Skeletal muscle cell (primary cell): ENCODE measurements at regions not wholly inside any gene's neighbourhood (a gene's known extent, or its start where the extent isn't known, plus 50 kb on each side); places are given as distances from the start of the nearest gene placed in this dataset.

Experiments used
- DNase-seq: peaks from one replicate; pipeline ENCODE4 v3.0.0-alpha.2; 2010; ENCODE audit warnings: low read depth
- H3K4me3 ChIP-seq: 2 replicates; pipeline ENCODE4 v1.5.1; 2011; ENCODE audit warnings: low read depth, mild to moderate bottlenecking, control low read depth, low read length, moderate library complexity

- H3K4me3 ChIP-seq: no peak overlapping the region
- no peak for DNase-seq
Measured at GRCh38 chr6:82569022-82569421, 205.4 kb downstream of the TPBG start.

GRCh38 chr6:82570083-82570482 is 206.5 kb downstream of the TPBG start:
- DNase-seq: no peak

GRCh38 chr6:82571455-82571854 is 207.8 kb downstream of the TPBG start:
- no peak for DNase-seq
- H3K4me3 ChIP-seq: no peak overlapping the region

More at GRCh38 chr6:82570083-82570482, 206.5 kb downstream of the TPBG start:
- no peak overlapping the region for H3K4me3 ChIP-seq

DNA sequence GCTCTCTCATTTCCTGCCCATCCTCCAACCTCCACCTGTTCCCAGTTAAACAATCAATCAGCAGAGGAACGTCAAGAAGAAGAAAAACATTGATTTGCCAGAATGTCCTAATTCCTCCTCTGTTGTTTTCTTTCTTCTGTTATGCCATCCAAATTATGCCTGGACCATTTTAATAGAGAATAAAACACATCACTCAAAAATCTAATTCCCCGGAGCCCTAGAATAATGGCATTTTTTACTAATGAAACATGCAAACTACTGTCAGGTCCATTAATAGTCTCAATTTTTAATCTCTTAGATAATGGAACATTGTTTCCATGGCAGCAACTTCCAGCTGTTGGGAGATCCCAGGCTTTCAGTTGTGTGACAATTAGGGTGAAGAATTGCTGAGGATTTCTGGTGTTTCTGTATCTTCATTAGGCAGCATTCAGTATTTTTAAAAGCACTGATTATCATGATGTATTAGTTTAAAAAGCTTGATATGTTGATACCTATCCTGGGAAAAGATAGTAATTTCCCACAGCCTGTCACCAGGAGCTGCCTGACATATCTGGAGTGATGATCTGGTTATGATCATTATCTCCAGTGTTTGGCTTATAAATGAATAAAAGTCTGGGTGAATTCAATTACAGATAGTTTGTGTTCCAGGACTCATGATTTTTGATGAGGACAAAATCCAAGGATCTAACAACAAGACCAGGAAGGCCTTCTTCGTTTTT is 209.8 kb downstream of the TPBG start:
- DNase-seq: no peak
- H3K4me3 ChIP-seq: no peak overlapping the region

- no peak for DNase-seq
Measured at GRCh38 chr6:82576284-82576683, 212.7 kb downstream of the TPBG start.

GRCh38 chr6:82584194-82584695 is 220.6 kb downstream of the TPBG start:
- DNase-seq: no peak

More at GRCh38 chr6:82576284-82576683, 212.7 kb downstream of the TPBG start:
- no peak overlapping the region for H3K4me3 ChIP-seq

GRCh38 chr6:82584856-82585255 is 221.2 kb downstream of the TPBG start:
- DNase-seq: no peak
- H3K4me3 ChIP-seq: no peak overlapping the region

More at GRCh38 chr6:82584194-82584695, 220.6 kb downstream of the TPBG start:
- H3K4me3 ChIP-seq: no peak overlapping the region

DNA sequence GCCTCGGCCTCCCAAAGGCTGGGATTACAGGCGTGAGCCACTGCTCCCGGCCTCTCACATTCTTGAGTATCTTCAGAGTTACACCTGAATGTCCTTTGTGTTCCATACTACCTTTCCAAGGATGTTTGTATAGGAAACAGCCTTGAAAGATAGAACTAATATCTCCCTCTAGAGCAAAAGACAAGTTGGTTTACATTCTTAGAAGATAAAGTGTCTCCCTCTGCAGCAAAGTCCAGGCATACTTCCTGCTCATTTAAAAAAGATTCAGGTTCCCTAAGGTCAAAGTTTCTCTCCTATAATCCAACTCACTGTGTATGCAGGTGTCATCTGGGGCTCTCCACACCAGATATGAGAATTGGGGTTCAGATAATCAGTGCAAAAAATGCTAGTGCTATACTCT is 224.4 kb downstream of the TPBG start:
- DNase-seq: no peak
- no peak overlapping the region for H3K4me3 ChIP-seq

DNA sequence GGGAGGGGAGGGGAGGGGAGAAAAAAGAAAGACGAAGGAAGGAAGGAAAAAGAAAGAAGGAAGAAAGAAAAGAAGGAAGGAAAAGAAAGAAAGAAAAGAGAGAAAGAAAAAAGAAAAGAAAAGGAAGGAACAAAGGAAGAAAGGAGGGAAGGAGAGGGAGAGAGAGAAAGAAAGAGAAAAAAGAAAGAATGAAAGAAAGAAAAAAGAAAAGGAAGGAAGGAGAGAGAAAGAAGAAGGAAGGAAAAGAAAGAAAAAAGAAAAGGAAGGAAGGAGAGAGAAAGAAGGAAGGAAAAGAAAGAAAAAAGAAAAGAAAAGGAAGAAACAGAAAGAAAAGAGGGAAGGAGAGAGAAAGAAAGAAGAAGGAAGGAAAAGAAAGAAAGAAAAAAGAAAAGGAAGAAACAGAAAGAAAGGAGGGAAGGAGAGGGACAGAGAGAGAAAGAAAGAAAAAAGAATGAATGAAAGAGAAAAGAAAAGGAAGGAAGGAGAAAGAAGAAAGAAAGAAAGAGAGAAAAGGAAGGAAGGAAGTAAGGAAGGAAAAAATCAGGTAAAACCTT is 225.3 kb downstream of the TPBG start:
- no peak for DNase-seq
- H3K4me3 ChIP-seq: no peak overlapping the region

GRCh38 chr6:82589509-82590206 is 226.0 kb downstream of the TPBG start:
- H3K4me3 ChIP-seq: no peak overlapping the region
- peak; percentile 88 for DNase-seq

GRCh38 chr6:82597201-82597600 is 233.6 kb downstream of the TPBG start:
- no peak overlapping the region for H3K4me3 ChIP-seq
- DNase-seq: no peak

- no peak overlapping the region for H3K4me3 ChIP-seq
- no peak for DNase-seq
Measured at GRCh38 chr6:82602776-82603175, 239.2 kb downstream of the TPBG start.

DNA sequence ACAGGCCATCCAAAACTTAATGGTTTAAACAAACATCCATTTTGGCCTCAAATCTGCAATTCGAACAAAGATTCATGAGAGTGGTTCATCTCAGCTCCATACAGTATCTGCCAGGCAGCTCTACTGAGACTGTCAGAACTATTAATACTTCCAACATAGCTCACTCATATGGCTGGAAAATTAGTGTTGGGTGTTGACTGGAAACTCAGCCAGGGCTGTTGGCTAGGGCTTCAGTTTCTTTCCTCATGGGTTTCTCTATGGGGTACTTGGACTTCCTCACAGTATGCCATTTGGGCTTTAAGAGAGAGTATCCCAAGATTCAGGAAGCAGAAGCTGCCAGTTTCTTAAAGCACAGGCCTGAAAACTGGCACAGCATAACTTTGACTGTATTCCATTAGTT is 240.3 kb downstream of the TPBG start:
- no peak overlapping the region for H3K4me3 ChIP-seq
- DNase-seq: no peak

GRCh38 chr6:82607998-82608725 is 244.5 kb downstream of the TPBG start:
- H3K4me3 ChIP-seq: no peak overlapping the region
- DNase-seq: no peak

DNA sequence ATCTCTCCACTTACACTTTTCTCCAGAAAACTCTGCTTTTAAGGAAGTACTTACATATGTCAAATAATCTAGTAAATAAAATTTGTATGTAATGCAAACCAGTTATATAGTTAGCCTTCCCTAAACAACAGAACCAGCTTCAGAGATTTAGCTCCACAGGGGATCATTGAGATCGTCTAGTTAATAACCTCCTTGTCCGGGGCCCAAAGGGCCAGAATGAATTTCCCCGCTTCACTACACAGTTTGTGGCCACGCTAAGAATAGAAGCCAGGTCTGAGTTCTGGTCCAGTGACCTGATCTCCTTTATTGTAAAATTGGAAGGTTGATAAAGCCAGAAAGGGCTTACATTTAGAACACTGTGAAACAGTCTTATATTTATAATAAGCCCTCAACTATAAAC is 245.2 kb downstream of the TPBG start:
- no peak for DNase-seq
- H3K4me3 ChIP-seq: no peak overlapping the region

DNA sequence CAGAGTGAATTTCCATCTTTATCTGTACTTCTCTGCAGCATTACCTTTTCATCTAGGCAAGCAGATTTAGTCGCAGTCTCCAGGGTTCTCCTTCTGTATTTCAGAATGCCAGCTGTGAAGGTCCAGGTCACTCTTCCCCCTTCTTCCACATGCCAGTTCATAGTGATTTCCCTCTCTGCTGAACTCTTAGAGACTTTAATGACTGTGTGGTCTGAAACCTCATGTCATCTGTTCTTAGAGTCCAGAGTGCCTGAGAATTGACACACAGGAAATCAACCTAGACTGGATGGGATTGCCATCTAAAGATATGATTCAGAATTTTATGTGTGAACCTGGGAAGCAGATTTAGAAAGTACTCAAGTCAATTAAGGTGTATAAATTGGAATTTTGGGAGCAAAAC is 248.1 kb downstream of the TPBG start:
- no peak for DNase-seq
- H3K4me3 ChIP-seq: no peak overlapping the region

DNA sequence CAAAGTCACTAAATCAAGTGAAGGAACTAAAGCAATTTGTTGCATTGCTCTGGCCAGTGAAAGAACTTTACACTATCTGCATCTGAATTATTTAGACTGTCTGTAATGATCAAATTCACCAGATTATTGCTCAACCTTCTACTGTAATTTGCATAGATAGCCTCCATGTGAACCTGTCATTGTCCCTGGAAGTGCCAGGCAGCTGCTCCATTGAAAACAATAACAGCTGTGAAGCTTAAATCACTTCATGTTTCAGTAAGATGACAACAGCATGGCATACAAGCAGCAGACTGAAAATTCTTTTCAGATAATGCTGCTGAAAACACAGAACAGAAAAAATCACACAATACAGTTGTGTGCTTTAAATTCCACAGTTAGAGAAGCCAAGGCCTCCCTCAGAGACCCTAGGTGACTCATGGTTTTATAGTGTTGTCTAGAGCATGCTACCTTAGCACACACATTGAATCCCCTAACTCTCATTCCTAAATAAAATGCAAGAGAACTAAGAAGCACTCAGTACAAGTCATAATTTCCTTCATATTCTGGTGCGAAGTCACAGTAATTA is 248.9 kb downstream of the TPBG start:
- DNase-seq: no peak
- H3K4me3 ChIP-seq: no peak overlapping the region

- H3K4me3 ChIP-seq: no peak overlapping the region
- no peak for DNase-seq
Measured at GRCh38 chr6:82614518-82614917, 250.9 kb downstream of the TPBG start.

GRCh38 chr6:82616386-82617028 is 252.9 kb downstream of the TPBG start:
- no peak overlapping the region for H3K4me3 ChIP-seq
- no peak for DNase-seq
